ENCODE measurements at regions not wholly inside any gene's neighbourhood (a gene's known extent, or its start where the extent isn't known, plus 50 kb on each side); places are given as distances from the start of the nearest gene placed in this dataset.

- no peak for DNase-seq (ENCODE audit: low read depth, low spot score)
These were observed 814.9 kb downstream of the LRFN5 start for GRCh38 chr14:42421377-42422078.

GRCh38 chr14:42420071-42420470 lies 813.4 kb downstream of the LRFN5 start:
- DNase-seq (ENCODE audit: low read depth, low spot score), result no peak

GRCh38 chr14:42407153-42407552 lies 800.5 kb downstream of the LRFN5 start:
- DNase-seq (ENCODE audit: low read depth, low spot score), result no peak

- DNase-seq (ENCODE audit: low read depth, low spot score), result no peak
These were observed 784.6 kb downstream of the LRFN5 start for GRCh38 chr14:42391146-42391834.

GRCh38 chr14:42378880-42379279 lies 772.2 kb downstream of the LRFN5 start:
- DNase-seq (ENCODE audit: low read depth, low spot score), result no peak

GRCh38 chr14:42378274-42378673 lies 771.6 kb downstream of the LRFN5 start:
- DNase-seq (ENCODE audit: low read depth, low spot score), result no peak

- no peak for DNase-seq (ENCODE audit: low read depth, low spot score)
These were observed 767.7 kb downstream of the LRFN5 start for GRCh38 chr14:42374332-42374731.

GRCh38 chr14:42370056-42370455 lies 763.4 kb downstream of the LRFN5 start:
- no peak for DNase-seq (ENCODE audit: low read depth, low spot score)

- DNase-seq (ENCODE audit: low read depth, low spot score), result no peak
These were observed 761.6 kb downstream of the LRFN5 start for GRCh38 chr14:42368234-42368633.

GRCh38 chr14:42353315-42353714 lies 746.6 kb downstream of the LRFN5 start:
- DNase-seq (ENCODE audit: low read depth, low spot score), result no peak

- DNase-seq (ENCODE audit: low read depth, low spot score), result no peak
These were observed 729.2 kb downstream of the LRFN5 start for GRCh38 chr14:42335918-42336317.

GRCh38 chr14:42334931-42335330 lies 728.3 kb downstream of the LRFN5 start:
- DNase-seq (ENCODE audit: low read depth, low spot score), result no peak

GRCh38 chr14:42323426-42323825 lies 716.8 kb downstream of the LRFN5 start:
- DNase-seq (ENCODE audit: low read depth, low spot score), result no peak

- no peak for DNase-seq (ENCODE audit: low read depth, low spot score)
These were observed 716.0 kb downstream of the LRFN5 start for GRCh38 chr14:42322531-42323284.

GRCh38 chr14:42319996-42320395 lies 713.3 kb downstream of the LRFN5 start:
- DNase-seq (ENCODE audit: low read depth, low spot score), result no peak

- DNase-seq (ENCODE audit: low read depth, low spot score), result no peak
These were observed 710.0 kb downstream of the LRFN5 start for GRCh38 chr14:42316693-42317092.

- no peak for DNase-seq (ENCODE audit: low read depth, low spot score)
These were observed 705.2 kb downstream of the LRFN5 start for GRCh38 chr14:42311876-42312275.

GRCh38 chr14:42307239-42307825 lies 700.7 kb downstream of the LRFN5 start:
- DNase-seq (ENCODE audit: low read depth, low spot score), result no peak

GRCh38 chr14:42299692-42300091 lies 693.0 kb downstream of the LRFN5 start:
- DNase-seq (ENCODE audit: low read depth, low spot score), result no peak

GRCh38 chr14:42293180-42293579 lies 686.5 kb downstream of the LRFN5 start:
- no peak for DNase-seq (ENCODE audit: low read depth, low spot score)

GRCh38 chr14:42277840-42278239 lies 671.2 kb downstream of the LRFN5 start:
- DNase-seq (ENCODE audit: low read depth, low spot score), result no peak

- DNase-seq (ENCODE audit: low read depth, low spot score), result no peak
These were observed 662.6 kb downstream of the LRFN5 start for GRCh38 chr14:42269234-42269633.
